ENCODE measurements at regions not wholly inside any gene's neighbourhood (a gene's known extent, or its start where the extent isn't known, plus 50 kb on each side); places are given as distances from the start of the nearest gene placed in this dataset.

GRCh38 chr11:112834277-112834755 lies 126.9 kb upstream of the NCAM1 start:
- H3K36me3 Mint-ChIP-seq (ENCODE audit: unreplicated experiment) = no peaks in the 10 kb centered on the region
- no peaks in the 10 kb centered on the region for H3K4me1 Mint-ChIP-seq (ENCODE audit: unreplicated experiment)
- H3K27me3 Mint-ChIP-seq (ENCODE audit: unreplicated experiment) = no peaks in the 10 kb centered on the region
- no peak overlapping the region for H3K4me3 Mint-ChIP-seq (ENCODE audit: unreplicated experiment)
- H3K9me3 Mint-ChIP-seq (ENCODE audit: unreplicated experiment) = peaks cover 2% of the 10 kb centered on the region
- DNase-seq (ENCODE audit: extremely low spot score, unreplicated experiment) = no peak
- no peak overlapping the region for H3K27ac Mint-ChIP-seq (ENCODE audit: unreplicated experiment)
- TF ChIP-seq CTCF (IDR thresholded peaks at IDR 0.05) = no peak

- Mint-ChIP-seq H3K4me1 (ENCODE audit: unreplicated experiment) (no peaks in the 10 kb centered on the region), H3K27ac (ENCODE audit: unreplicated experiment) (no peak overlapping the region), H3K9me3 (ENCODE audit: unreplicated experiment) (peaks cover 4% of the 10 kb centered on the region), H3K27me3 (ENCODE audit: unreplicated experiment) (no peaks in the 10 kb centered on the region), H3K36me3 (ENCODE audit: unreplicated experiment) (no peaks in the 10 kb centered on the region), H3K4me3 (ENCODE audit: unreplicated experiment) (no peak overlapping the region)
- DNase-seq (ENCODE audit: extremely low spot score, unreplicated experiment) = no peak
- no peak for TF ChIP-seq CTCF (IDR thresholded peaks at IDR 0.05)
Observed at GRCh38 chr11:112835591-112836255, 125.5 kb upstream of the NCAM1 start.

- DNase-seq (ENCODE audit: extremely low spot score, unreplicated experiment) = no peak
- H3K27me3 Mint-ChIP-seq (ENCODE audit: unreplicated experiment) = no peaks in the 10 kb centered on the region
- H3K36me3 Mint-ChIP-seq (ENCODE audit: unreplicated experiment) = no peaks in the 10 kb centered on the region
- H3K4me3 Mint-ChIP-seq (ENCODE audit: unreplicated experiment) = no peak overlapping the region
- no peak overlapping the region for H3K27ac Mint-ChIP-seq (ENCODE audit: unreplicated experiment)
- no peaks in the 10 kb centered on the region for H3K4me1 Mint-ChIP-seq (ENCODE audit: unreplicated experiment)
- no peak for TF ChIP-seq CTCF (IDR thresholded peaks at IDR 0.05)
- peaks cover 4% of the 10 kb centered on the region for H3K9me3 Mint-ChIP-seq (ENCODE audit: unreplicated experiment)
Observed at GRCh38 chr11:112836256-112836602, 125.0 kb upstream of the NCAM1 start.

GRCh38 chr11:112837162-112837826 lies 123.9 kb upstream of the NCAM1 start:
- H3K4me1 Mint-ChIP-seq (ENCODE audit: unreplicated experiment) = no peaks in the 10 kb centered on the region
- H3K27me3 Mint-ChIP-seq (ENCODE audit: unreplicated experiment) = no peaks in the 10 kb centered on the region

More at GRCh38 chr11:112837162-112837826, 123.9 kb upstream of the NCAM1 start:
- DNase-seq (ENCODE audit: extremely low spot score, unreplicated experiment) = no peak
- no peak for TF ChIP-seq CTCF (IDR thresholded peaks at IDR 0.05)
- Mint-ChIP-seq H3K27ac (ENCODE audit: unreplicated experiment) (no peak overlapping the region), H3K36me3 (ENCODE audit: unreplicated experiment) (no peaks in the 10 kb centered on the region), H3K9me3 (ENCODE audit: unreplicated experiment) (peaks cover 4% of the 10 kb centered on the region), H3K4me3 (ENCODE audit: unreplicated experiment) (no peak overlapping the region)
